ENCODE measurements at regions not wholly inside any gene's neighbourhood (a gene's known extent, or its start where the extent isn't known, plus 50 kb on each side); places are given as distances from the start of the nearest gene placed in this dataset.

DNA sequence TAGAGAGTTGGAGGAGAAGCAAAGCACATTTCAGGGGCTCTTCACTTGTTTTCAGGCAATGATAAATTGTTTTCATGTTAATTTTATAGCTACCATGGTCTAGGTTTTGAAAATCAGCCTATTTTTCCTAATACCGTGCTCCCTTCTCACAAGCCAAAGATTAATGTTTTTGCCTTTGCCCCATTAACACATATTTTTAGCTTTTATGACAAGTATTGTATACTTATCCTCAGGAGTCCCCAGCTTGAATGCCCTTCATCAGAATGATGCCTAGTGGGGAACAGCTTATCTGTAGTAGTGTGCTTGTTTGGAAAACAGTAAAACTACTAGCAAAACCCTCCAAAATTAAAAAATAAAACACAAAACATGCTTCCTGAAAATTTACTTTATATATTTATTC, 194.0 kb downstream of the LNPK start:
- no peak overlapping the region for H2AFZ ChIP-seq (ENCODE audit: low read depth, low read length)
- dilution Hi-C loops (cut with MboI; ENCODE audit: extremely low pct_ligation_motif_present, low sequenced_read_pairs) = no loop called here
- no peaks in the 10 kb centered on the region for H3K4me1 ChIP-seq (ENCODE audit: control insufficient read depth, extremely low read depth, insufficient read depth, low read length)
- H3K9me3 ChIP-seq (replicated peaks; ENCODE audit: control insufficient read depth, insufficient read depth, low read length) = no peaks in the 10 kb centered on the region
- intact Hi-C loops (cut with micrococcal nuclease) = no loop called here
- no peaks in the 10 kb centered on the region for H3K79me2 ChIP-seq (ENCODE audit: control insufficient read depth, insufficient read depth, low read length)
- ChIA-PET CTCF (no interaction called here), POLR2A (no interaction called here)
- no TSS peak for BruUV-seq (replicated peaks)
- H3K36me3 ChIP-seq (ENCODE audit: control insufficient read depth in 2 of 2, extremely low read depth in 1 of 2, insufficient read depth in 2 of 2, low read length in 2 of 2) = no peaks in the 10 kb centered on the region
- H4K20me1 ChIP-seq (replicated peaks; ENCODE audit: control insufficient read depth, extremely low read depth, insufficient read depth, low read length) = no peaks in the 10 kb centered on the region
- FAIRE-seq = no peak
- H3K9ac ChIP-seq (replicated peaks; ENCODE audit: extremely low read depth, insufficient read depth, low read length) = no peak overlapping the region
- H3K4me2 ChIP-seq (ENCODE audit: insufficient read depth, low read length) = no peak overlapping the region
- no peak overlapping the region for H3K4me3 ChIP-seq (replicated peaks in 1 of 3; ENCODE audit: insufficient read depth in 1 of 3, low read depth in 1 of 3, low read length in 3 of 3)
- TF ChIP-seq POLR2A (IDR thresholded peaks at IDR 0.05; ENCODE audit: low read depth, low read length) (no peak), JUN (IDR thresholded peaks at IDR 0.05; ENCODE audit: borderline replicate concordance, insufficient read depth, insufficient read length, low read depth) (no peak), FOS (IDR thresholded peaks at IDR 0.05; ENCODE audit: borderline replicate concordance, insufficient read depth, low read length) (no peak), EZH2 (IDR thresholded peaks at IDR 0.05; ENCODE audit: borderline replicate concordance, low read depth, low read length, severe bottlenecking) (no peak), GATA2 (IDR thresholded peaks at IDR 0.05; ENCODE audit: insufficient read depth, insufficient read length, low read depth, low read length) (no peak), MYC (IDR thresholded peaks at IDR 0.05; ENCODE audit: low read depth, low read length) (no peak)
- TF ChIP-seq, protein P1, sequence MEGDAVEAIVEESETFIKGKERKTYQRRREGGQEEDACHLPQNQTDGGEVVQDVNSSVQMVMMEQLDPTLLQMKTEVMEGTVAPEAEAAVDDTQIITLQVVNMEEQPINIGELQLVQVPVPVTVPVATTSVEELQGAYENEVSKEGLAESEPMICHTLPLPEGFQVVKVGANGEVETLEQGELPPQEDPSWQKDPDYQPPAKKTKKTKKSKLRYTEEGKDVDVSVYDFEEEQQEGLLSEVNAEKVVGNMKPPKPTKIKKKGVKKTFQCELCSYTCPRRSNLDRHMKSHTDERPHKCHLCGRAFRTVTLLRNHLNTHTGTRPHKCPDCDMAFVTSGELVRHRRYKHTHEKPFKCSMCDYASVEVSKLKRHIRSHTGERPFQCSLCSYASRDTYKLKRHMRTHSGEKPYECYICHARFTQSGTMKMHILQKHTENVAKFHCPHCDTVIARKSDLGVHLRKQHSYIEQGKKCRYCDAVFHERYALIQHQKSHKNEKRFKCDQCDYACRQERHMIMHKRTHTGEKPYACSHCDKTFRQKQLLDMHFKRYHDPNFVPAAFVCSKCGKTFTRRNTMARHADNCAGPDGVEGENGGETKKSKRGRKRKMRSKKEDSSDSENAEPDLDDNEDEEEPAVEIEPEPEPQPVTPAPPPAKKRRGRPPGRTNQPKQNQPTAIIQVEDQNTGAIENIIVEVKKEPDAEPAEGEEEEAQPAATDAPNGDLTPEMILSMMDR (IDR thresholded peaks at IDR 0.05; ENCODE audit: extremely low read depth in 1 of 2, insufficient read depth in 1 of 2, low read depth in 1 of 2, low read length in 2 of 2) = no peak
- TF ChIP-seq, protein P2, sequence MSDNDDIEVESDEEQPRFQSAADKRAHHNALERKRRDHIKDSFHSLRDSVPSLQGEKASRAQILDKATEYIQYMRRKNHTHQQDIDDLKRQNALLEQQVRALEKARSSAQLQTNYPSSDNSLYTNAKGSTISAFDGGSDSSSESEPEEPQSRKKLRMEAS (IDR thresholded peaks at IDR 0.05; ENCODE audit: insufficient read depth, insufficient read length) = no peak
- H3K9me1 ChIP-seq (replicated peaks; ENCODE audit: control insufficient read depth, extremely low read depth, insufficient read depth, low read length) = no peaks in the 10 kb centered on the region
- DNase-seq (ENCODE audit: low read depth, low spot score) = no peak
- H3K27ac ChIP-seq (ENCODE audit: insufficient read depth, low read depth, low read length) = no peak overlapping the region
- H3K27me3 ChIP-seq (ENCODE audit: control insufficient read depth in 2 of 2, insufficient read depth in 2 of 2, low read length in 2 of 2) = no peaks in the 10 kb centered on the region

Measured in endothelial cell of umbilical vein (primary cell).